ENCODE measurements at regions not wholly inside any gene's neighbourhood (a gene's known extent, or its start where the extent isn't known, plus 50 kb on each side); places are given as distances from the start of the nearest gene placed in this dataset.

GRCh38 chr16:59198487-59198886 is 464.4 kb upstream of the GOT2 start (continued):
- TF ChIP-seq TAF15 (IDR thresholded peaks at IDR 0.05; ENCODE audit: low read depth, low read length) (no peak), PHB (CRISPR knock-in tag; IDR thresholded peaks at IDR 0.05) (no peak)

DNA sequence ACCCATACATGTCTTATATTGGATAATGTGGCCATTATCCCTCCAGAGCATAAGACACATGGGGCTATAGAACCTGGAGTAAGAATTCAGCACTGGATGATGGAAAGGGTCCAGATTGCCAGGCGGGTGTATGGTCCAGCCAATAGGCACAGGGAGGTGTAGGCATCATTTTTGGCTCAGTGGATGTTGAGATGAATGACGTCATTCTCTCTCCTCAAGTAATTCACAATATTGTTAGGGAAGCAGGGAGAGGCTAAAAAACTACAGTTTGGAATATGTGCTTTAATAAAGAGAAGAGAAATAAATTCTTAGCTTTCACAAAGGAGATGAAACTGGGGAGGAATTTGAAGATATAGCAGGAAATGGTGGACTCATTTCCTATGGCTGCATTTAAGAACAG is 461.1 kb upstream of the GOT2 start:
- Histone ChIP-seq H4K20me1 (replicated peaks; ENCODE audit: control insufficient read depth, insufficient read depth, low read length) (no peaks in the 10 kb centered on the region), H3K4me1 (replicated peaks in 1 of 2; ENCODE audit: control insufficient read depth in 2 of 2, insufficient read depth in 2 of 2, low read length in 2 of 2) (no peaks in the 10 kb centered on the region), H3K9ac (ENCODE audit: insufficient read depth in 1 of 2, low read depth in 2 of 2, low read length in 2 of 2) (no peak overlapping the region), H3K27me3 (ENCODE audit: control insufficient read depth in 2 of 2, insufficient read depth in 2 of 2, low read length in 2 of 2) (no peaks in the 10 kb centered on the region), H3K4me3 (no peak overlapping the region), H3K79me2 (ENCODE audit: control insufficient read depth, insufficient read depth, low read length) (no peaks in the 10 kb centered on the region), H3K9me1 (ENCODE audit: control insufficient read depth, insufficient read depth, low read length) (no peaks in the 10 kb centered on the region), H3K9me3 (replicated peaks; ENCODE audit: control insufficient read depth, insufficient read depth, low read depth, low read length) (no peaks in the 10 kb centered on the region), H3K4me2 (ENCODE audit: insufficient read depth, low read length) (no peak overlapping the region), H2AFZ (ENCODE audit: low read depth, low read length) (no peak overlapping the region), H3K27ac (ENCODE audit: extremely low read depth, low read depth, low read length) (no peak overlapping the region), H3K36me3 (ENCODE audit: control insufficient read depth, insufficient read depth, low read length) (no peaks in the 10 kb centered on the region)
- ChIA-PET POLR2A (no interaction called here), CTCF (ENCODE audit: low intra/inter-chr PET ratio) (no interaction called here)
- ATAC-seq (no peak), FAIRE-seq (no peak), DNase-seq (ENCODE audit: extremely low read depth in 1 of 4, low spot score in 3 of 4) (no peak)
- 0% methylated on average over 2 of the region's 2 CpGs for WGBS (ENCODE audit: insufficient coverage, low coverage, missing lambda C conversion rate)
- in situ Hi-C loops (cut with MboI) (no loop called here), intact Hi-C loops (cut with micrococcal nuclease) (no loop called here)
- TF ChIP-seq NBN (IDR thresholded peaks at IDR 0.05; ENCODE audit: low read depth) (no peak), FOXM1 (IDR thresholded peaks at IDR 0.05; ENCODE audit: low read depth) (no peak), FOXM1 (CRISPR knock-in tag; IDR thresholded peaks at IDR 0.05; ENCODE audit: low read depth) (no peak), ETV1 (tag; conservative IDR thresholded peaks at IDR 0.05; ENCODE audit: low read depth) (no peak), HDAC3 (IDR thresholded peaks at IDR 0.05; ENCODE audit: borderline replicate concordance, partially characterized antibody) (no peak)
- TF ChIP-seq, protein P1, sequence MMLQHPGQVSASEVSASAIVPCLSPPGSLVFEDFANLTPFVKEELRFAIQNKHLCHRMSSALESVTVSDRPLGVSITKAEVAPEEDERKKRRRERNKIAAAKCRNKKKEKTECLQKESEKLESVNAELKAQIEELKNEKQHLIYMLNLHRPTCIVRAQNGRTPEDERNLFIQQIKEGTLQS (IDR thresholded peaks at IDR 0.05), result peak; percentile 33; the same call in 1 of the 2 replicates
- TF ChIP-seq, protein P1 (CRISPR knock-in tag; conservative IDR thresholded peaks at IDR 0.05), result no peak
- no TSS peak for BruUV-seq (replicated peaks)
